CD4-positive, alpha-beta T cell treated with Interleukin-15 for 1 hour (primary cell): ENCODE measurements at regions not wholly inside any gene's neighbourhood (a gene's known extent, or its start where the extent isn't known, plus 50 kb on each side); places are given as distances from the start of the nearest gene placed in this dataset.
"Not testable (repeated sequence)": the region's sequence is repeated elsewhere in the genome, so short reads cannot be mapped to it uniquely, and the experiment has no call there.

Experiments used
- DNase-seq: peaks from one replicate; pipeline ENCODE4 v3.0.0-alpha.2; 2020

DNA sequence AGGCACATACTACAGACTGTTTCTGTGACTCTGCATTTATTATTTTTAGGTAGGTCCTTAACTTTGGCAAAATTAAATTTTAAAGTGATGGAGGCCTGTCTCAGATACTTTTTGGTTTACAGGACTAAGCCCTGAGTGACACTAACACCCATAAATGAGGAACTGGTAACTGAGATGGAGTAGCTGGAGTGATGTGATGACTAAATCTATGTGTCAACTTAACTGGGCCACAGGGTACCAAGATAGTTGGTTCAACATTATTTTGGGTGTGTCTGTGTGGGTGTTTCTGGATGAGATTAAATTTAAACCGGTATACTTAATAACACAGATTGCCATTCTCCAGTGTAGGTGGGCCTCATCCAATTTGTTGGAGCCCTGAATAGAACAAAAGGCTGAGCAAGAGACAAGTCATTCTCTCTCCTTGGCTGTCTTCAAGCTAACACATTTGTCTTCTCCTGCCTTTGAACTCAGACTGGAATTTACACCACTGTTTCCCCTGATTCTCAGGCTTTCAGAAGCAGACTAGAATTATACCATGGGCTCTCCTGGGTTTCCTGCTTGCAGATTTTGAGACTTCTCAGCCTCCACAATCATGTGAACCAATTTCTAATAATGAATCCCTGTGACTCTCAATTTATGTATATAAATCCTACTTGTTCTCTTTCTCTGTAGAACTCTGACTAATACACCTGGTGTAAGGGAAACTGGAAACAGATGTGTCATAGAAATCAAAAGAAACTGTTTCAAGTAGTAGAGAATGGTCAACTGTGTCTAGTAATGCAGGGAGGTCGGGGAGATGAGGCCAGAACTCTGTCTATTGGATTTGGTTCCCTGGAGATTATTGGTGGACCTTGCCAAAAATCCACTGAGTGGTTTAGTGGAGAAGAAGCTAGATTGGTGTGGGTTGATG lies 579.2 kb downstream of the EPM2A start:
- no peak for DNase-seq

DNA sequence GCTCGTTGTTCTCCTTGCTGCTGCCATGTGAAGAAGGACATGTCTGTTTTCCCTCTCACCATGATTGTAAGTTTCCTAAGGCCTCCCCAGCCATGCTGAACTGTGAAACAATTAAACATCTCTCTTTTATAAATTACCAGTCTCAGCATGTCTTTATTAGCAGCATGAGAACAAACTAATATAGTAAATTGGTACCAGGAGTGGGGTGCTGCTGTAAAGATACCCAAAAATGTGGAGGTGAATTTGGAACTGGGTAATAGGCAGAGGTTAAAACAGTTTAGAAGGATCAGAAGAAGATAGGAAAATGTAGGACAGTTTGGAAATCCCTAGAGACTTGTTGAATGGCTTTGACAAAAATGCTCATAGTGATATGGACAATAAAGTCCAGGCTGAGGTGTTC lies 576.7 kb downstream of the EPM2A start:
- not testable (repeated sequence) for DNase-seq

DNA sequence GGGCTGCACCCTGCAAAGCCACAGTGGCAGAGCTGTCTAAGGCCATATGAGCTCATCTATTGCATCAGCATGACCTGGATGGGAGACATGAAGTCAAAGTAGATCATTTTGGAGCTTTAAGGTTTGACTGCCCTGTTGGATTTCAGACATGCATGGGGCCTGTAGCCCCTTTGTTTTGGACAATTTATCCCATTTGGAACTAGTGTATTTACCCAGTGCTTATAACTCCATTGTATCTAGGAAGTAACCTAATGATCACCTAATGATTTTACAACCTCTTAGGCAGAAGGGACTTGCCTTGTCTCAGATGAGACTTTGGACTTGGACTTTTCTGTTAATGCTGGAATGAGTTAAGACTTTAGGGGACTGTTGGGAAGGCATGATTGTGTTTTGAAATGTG lies 575.4 kb downstream of the EPM2A start:
- DNase-seq, result no peak

DNA sequence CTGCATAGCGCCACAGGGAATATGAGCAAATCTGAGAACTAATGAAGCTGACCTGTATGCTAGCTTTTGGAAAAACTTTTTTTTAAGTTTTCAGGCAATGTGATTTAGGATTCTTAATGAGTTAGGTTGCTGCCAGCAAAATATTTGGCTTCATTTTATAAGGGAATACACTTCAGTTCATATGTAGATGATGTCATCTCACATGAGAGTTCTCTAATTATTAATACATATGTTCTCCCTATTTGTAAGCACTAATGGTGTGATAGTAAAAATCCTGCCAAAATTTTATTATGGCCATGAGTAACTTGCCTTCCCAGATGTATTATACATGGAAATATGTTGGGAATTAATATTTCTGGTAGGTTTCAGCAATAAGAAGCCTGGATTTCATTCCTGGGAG lies 573.8 kb downstream of the EPM2A start:
- DNase-seq, result no peak

DNA sequence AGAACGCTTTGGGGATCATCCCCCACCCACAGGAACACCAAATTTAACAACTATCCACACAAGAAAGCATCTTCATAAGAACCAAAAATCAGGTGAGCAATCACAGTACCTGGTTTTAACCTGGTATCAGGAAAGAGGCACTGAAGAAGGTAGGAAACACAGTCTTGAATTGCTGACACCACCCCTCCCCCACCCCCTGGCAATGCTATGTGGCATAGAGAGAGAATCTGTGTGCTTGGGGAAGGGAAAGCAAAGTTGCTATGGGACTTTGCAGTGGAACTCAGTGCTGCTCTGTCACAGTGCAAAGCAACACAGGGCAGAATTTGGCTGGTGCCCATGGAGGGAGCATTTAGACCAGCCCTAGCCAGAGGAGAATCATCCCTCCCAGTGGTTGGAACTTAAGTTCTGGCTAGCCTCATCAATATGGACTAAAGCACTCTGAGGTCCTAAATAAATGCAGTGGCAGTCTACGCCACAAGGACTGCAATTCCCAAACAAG lies 565.5 kb downstream of the EPM2A start:
- no peak for DNase-seq

DNA sequence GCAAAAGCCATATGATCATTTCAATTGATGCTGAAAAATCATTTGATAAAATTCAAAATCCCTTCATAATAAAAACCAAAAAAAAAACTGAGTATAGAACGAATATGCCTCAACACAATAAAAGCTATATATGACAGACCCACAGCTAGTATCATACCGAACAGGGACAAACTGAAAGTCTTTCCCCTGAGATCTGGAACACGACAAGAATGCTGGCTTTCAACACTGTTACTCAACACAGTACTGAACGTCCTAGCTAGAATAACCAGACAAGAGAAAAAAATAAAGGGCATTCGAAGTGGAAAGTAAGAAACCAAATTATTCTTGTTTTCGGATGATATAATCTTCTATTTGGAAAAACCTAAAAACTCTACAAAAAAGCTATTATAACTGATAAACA lies 559.9 kb downstream of the EPM2A start:
- no peak for DNase-seq

DNA sequence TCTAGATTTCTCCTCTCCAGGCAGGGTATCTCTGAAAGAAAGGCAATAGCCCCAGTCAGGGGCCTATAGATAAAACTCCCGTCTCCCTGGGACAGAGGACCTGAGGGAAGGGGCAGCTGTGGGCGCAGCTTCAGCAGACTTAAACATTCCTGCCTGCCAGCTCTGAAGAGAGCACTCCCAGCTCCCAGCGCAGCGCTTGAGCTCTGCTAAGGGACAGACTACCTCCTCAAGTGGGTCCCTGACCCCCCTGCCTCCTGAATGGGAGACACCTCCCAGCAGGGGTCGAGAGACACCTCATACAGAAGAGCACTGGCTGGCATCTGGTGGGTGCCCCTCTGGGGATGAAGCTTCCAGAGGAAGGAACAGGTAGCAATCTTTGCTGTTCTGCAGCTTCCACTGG lies 556.9 kb downstream of the EPM2A start:
- no peak for DNase-seq

DNA sequence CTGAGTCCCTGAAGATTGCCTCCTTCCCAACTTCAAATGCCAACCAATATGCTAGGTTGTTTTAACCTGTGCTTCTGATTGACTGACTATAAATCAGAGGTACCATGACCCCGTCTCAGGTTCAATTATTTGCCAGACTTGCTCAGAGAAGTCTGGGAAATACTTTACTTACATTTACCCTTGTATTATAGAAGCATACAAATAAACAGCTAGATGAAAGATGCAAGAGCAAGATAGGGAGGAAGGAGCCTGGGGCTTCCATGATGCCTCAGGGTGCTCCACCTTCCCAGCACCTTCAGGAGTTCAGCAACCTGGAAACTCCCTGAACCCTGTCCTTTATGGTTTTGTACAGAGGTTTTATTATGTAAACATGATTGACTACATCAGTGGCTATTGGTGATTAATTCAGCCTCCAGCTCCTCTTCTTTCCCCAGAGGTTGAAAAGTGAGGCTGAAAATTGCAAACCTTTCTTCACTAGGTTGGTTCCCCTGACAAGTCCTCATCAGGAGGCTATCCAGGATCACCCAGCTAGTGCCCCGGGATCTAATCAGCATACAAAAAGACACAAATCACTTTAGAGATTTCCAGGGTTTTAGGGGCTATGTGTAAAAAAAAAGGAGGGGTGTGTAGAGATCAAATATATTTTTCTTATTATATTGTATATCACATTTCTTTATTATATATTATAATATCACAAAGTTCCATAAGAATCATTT lies 547.7 kb downstream of the EPM2A start:
- DNase-seq, result no peak

DNA sequence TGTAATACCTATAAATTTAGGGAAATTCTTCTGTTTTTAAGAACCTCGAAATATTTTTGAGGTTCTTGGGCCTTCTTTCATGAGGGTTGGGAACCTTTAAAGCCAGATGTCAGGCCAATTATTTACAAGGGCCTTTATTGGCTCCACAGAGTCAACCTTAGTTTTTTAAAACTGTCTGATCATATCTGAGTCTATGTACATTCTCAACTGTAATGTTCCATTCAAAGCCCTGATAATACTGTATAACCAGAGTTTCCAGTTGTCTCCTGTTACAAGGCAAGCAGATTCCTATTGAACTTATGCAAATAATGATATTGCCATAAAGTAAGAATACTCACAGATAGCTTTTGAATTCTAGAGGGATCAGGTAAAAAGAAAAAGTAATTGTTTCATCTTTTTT lies 545.5 kb downstream of the EPM2A start:
- no peak for DNase-seq

DNA sequence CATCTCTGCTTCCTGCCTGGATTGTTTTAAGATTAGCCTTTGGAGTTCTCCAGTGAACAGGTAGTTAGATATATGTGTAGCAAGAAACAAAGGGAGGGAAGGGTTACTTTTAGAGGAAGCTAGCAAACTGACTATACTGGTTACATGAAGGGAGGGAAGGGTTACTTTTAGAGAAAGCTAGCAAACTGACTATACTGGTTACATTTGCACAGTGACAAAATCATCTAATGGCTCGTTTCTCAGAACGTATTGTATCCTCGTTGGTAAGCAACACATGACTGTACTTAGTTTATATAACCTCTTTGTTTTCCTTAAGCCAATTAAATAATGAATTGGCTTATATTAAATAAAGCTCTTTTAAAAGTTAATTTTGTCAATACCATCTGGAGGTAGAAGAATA lies 540.9 kb downstream of the EPM2A start:
- DNase-seq, result no peak

DNA sequence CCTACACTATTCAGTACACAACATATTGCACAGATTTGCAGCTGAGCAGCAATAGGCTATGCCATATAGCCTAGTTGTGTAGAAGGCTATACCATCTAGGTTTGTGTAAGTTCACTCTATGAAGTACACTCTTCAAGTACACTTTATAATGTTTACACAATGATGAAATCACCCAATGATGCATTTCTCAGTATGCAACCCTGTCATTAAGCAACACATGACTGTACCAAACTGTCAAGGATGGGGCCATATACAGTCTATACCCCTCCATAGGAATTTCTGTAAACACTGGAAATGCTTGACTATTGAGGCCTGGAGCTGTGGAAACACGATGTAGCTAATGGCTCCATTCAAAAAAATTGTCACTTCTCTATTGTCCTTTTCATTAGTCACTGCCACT lies 535.4 kb downstream of the EPM2A start:
- no peak for DNase-seq

DNA sequence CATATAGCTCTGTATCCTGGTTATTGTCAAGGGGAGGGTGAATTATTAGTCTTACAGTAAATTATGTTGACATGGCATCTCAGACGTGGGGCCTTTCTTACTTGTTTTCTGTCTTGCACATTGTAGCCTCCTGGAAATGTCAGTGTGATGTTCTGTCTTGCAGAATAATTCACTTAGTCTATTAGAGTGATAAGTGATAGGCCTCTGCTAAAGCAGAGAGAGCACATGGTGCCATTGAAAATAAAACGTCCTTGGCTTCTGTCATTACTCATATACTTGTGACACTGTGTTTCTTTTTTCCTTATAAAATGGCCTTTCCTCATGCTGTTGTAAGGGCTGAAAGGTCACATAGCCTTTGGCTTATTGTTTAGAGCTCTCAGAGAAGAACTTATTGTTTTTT lies 531.0 kb downstream of the EPM2A start:
- DNase-seq, result no peak

DNA sequence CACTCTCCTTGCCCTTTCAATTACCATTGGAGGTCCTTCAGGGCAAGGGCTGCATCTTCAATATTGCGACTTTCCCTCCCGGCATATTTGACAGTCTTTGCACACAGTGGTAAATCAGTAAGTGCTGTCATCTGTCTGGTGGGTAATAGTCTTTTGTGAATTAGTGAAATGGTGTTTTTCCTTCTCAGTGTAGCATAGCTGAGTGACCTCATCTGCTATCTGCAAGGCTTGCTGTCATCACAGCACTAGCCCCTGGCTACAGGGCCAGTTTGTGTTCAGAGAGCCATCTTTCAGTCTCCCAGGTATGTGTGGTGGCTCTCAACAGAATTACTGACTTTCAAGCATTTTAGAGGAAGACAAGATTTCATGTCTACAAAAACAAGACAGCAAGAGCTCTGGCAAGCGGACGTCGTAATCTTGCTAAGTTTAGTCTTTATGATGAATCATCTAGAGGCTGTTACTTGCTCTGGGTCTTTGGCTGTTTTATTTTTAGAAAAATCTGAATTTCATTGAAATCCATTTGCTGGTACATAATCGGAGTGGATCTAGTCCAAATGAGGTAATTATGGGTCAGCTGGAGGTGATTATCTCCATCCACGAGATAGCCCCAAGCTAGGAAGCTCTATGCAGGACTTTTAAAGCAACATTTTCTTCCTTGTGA lies 528.9 kb downstream of the EPM2A start:
- no peak for DNase-seq

DNA sequence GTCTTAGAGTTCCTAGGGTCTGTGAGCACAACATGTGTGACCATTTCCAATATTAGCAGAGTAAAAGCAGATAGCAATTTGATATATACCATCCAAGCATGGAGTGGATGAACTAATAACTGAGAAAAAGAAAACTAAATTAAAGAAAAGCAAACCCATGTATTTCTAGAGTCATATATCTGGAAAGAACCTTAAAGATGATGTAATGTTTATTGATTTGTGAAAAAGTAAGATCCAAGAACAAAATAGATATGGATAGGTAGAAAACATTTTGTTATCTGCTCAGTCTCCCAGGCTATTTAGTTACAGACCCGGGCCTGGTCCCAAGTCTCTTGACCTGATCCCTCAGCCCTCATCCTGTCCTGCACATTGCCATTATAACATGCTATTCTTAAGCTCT lies 526.8 kb downstream of the EPM2A start:
- no peak for DNase-seq

DNA sequence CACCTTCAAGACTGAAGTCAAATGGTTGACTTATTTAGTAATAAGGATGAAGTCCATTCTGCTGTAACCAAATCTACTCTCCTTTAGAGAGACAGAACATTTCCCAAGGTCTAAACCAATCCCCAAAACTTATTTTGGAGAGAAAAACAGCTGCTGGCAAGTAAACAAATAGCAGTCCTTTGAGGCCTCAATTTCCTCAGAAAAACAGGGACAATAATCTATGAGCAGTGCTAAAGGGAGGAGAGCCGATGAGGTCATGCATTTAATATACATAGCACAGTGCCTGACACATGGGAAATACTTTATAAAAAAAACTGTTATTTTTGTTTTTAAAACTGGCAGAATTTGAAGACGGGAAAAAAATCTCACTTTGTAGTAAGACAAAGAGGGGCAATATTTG lies 526.0 kb downstream of the EPM2A start:
- no peak for DNase-seq

DNA sequence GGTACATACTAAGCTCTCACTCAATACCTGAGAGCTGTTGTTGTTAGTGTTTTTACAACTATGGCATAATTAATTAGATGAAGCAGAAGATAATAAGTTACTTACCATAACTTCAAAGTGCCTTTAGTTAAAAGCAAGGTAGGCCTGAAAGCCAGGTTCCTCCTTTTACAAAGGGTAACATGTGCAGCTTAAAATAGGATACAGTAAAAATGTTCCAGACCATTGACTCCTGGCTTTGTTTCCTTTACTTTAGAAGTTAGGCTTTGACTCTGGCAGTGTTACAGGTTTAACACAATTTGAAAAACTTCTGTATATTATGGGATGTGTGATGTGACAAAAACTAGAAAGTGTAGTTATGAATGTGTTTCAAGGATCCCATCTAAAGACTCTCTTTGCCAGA lies 522.5 kb downstream of the EPM2A start:
- no peak for DNase-seq

DNA sequence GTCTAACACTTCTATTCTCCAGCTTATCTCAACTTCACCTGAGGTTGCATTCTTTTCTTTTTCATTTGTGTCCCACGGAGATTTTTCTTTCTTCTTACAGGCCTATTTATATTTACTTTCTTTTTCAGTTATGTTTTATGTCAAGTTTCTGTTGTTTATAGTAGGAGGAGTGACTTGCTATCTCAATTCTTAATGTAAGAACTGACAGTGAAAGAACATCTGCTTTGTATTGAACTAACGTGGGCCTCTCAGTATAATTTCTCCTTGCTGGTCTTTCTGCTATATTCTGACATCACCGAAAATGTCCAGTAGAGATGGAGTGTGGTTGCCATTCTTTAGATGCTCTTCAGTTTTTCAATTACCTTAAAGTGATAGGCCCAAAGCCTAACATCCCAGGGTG lies 521.7 kb downstream of the EPM2A start:
- no peak for DNase-seq

DNA sequence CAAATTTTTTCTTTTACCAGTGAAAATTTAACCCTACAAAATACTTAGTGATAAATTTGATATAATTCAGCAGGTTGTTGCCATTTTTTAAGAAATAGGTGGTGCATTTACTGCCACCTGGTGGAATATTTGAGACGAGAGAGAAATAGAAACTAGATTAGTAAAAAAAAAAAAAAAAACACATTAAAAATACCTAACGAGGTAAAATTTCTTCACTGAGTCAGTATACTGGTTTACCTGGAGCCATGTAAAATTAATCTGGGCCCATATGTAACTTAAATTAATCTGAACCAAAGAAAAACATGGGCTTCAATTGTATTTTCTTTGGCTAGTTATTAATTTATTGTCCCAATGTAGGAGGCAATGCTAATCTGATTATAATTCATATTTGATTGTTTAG lies 520.8 kb downstream of the EPM2A start:
- no peak for DNase-seq

DNA sequence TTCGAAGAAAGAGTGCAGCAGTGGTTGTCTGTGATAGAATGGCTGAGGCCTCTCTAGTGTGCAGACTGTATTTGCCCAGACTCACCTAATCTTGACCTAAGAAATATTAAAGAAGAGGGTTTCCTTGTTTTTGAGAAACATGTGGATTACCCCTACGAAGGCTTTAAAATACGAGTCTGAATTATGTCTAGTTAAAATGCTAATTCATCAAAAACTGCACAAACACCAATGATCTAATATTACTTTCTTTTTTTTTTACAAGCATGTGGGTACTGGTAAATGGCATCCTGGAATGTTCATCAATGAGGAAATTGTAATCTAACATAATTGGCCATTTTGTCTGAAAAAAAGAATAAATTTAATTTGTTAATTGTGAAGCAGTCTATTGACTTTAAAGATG lies 510.9 kb downstream of the EPM2A start:
- DNase-seq, result no peak

DNA sequence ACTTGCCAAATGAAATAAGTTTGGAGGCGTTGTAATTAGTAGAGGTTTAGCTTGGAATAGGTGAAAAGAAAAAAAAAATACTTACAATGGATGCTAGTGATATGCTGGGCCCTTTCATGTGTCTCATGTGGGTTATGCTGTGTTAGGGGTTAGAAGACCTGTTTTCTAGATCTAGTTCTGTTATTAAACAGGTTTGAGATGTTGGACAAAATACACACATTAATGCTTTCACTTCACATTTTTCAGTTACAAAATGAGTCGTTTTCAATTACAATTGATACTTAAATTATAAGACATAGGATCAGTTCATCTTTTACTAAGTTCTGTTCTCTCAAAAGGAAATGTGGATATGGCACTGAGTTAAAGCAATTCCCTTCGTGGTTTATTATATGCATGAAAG lies 509.8 kb downstream of the EPM2A start:
- DNase-seq, result no peak

DNA sequence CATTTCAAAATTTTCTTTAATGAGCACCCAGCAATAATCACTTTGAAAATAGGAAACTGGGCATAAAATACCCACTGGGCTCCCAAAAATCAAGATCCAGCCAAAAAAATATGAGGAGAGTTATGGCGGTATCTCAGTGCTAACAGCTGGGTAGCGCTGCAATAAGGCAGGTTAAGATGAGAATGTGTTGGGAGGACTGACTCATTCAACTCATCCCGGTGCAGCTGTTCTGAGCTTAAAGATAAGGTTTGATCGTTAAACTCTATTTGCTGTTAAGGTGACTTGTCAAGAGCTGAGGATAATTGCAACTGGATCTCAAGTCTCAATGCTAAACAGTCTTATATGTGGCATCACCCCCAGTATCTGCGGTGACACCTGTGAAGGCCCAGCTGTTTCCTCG lies 507.7 kb downstream of the EPM2A start:
- DNase-seq, result no peak

DNA sequence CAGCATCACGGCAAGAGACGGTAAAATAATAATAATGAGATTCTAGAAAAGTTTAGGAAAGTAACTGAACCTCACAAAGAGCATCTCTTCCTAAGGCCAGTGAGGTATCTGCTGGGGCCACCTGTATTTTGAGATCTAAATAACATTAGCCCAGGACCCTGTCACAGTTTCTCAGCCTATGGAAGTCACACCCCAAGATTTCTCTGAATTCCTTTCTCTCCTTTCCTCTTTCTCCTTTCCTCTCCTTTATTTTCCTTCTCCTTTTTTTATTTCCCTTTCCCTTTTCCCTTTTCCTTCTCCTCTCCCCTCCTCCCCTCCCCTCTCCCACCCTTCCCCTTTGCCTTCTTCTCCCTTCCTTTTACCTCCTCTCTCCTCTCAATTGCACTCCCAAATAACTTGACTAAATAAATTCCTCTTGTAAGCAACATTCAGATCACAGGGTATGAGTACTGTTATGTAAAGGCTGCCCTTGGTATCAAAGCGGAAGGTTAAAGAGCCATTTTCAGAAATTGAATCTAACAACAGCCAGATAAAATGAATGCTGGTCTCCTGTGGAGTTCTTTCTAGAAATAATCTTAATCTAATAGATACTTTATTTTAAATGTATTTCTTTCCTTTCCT lies 506.2 kb downstream of the EPM2A start:
- DNase-seq, result no peak

DNA sequence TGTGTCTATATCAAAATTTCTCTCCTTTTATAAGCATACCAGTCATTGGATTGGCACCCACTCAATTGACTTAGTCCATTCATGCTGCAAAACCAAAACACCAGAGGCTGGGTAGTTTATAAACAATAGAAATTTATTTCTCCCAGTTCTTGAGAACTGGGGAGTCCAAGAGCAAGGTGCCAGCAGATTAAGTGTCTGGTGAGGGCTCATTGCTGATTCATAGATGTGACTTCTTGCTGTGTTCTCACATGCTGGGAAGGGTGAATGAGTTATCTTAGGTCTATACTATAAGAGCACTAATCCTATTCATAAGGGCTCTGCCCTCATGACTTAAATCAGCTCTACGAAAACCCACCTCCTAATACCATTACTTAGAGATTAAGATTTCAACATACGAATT lies 501.4 kb downstream of the EPM2A start:
- no peak for DNase-seq
